Stimulated activated CD4-positive, alpha-beta T cell treated with anti-CD3 and anti-CD28 coated beads, Interleukin-4, amount 100 ng/mL, for 48 hours (primary cell): ENCODE measurements at regions not wholly inside any gene's neighbourhood (a gene's known extent, or its start where the extent isn't known, plus 50 kb on each side); places are given as distances from the start of the nearest gene placed in this dataset.
"Not testable (repeated sequence)": the region's sequence is repeated elsewhere in the genome, so short reads cannot be mapped to it uniquely, and the experiment has no call there.

Experiments
- DNase-seq, 2 donors: peaks; one replicate each; pipeline ENCODE4 v3.0.0-alpha.2; 2020; ENCODE audit warnings: low read depth in 2 of 2

DNA sequence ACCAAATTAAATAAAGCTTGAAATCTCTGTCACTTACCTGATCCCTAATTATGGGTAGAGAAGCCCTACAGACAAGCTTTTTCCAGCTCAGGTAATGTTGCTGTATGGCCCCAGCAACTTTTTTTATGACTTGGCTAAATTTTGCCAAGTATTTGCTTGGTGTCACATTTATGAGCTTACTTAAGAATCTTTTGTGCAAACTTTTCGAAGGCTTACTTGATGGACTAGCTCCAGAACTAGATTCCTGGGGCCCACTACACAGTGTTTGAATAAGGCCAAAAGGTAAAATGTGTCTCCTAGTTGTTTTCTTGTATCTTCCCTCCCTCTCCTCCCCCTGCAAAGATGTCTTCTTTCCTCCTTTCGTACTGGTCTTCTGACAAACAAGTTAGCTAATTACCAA lies 257.9 kb downstream of the OSR1 start:
- DNase-seq: no peak

GRCh38 chr2:19099181-19099580 lies 259.2 kb downstream of the OSR1 start:
- DNase-seq: no peak

- no peak for DNase-seq
These were observed 259.8 kb downstream of the OSR1 start for GRCh38 chr2:19098467-19099160.

- DNase-seq: not testable (repeated sequence)
These were observed 268.9 kb downstream of the OSR1 start for GRCh38 chr2:19089476-19089875.

- no peak for DNase-seq
These were observed 272.2 kb downstream of the OSR1 start for GRCh38 chr2:19086231-19086651.

DNA sequence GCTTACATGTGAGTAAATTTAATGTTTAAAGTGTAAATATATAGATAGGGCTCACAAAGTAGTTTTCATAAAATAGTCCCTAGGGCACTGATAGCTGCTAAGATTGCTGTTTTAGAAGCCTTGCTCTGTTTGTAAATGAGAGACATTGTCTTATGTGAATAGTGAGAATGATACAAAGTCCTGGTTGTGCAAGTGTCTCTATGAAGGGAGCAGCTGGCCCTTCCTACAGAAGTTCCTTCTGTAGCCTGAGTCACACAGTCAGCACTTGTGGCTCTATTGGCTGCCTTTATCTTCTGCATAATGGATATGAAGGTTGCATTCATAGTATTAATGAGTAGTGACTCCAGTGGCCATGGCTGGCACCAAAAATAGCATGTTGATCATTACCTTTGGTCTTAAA lies 279.7 kb downstream of the OSR1 start:
- DNase-seq: no peak

- DNase-seq: no peak
These were observed 284.9 kb downstream of the OSR1 start for GRCh38 chr2:19073522-19073921.

GRCh38 chr2:19072161-19072560 lies 286.3 kb downstream of the OSR1 start:
- no peak for DNase-seq

DNA sequence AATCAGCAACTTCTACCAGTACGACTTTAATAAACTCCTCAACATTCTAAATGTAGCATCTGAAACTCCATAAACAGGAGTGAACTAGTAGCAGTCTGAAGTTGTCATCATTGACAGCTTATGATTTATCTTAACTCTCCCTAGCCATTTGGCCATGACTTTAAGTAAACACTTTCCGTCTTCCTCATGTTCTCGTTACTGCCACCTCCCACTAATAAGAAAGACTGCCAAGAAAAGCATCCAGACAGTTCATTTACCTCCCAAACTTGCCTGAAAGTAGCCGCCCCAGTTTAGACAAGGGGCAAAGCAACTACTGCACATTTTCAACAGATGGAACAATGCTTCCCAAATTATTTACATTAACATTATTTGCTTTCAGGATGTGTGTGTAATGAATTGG lies 287.5 kb downstream of the OSR1 start:
- DNase-seq: no peak

GRCh38 chr2:19068206-19068605 lies 290.2 kb downstream of the OSR1 start:
- no peak for DNase-seq

DNA sequence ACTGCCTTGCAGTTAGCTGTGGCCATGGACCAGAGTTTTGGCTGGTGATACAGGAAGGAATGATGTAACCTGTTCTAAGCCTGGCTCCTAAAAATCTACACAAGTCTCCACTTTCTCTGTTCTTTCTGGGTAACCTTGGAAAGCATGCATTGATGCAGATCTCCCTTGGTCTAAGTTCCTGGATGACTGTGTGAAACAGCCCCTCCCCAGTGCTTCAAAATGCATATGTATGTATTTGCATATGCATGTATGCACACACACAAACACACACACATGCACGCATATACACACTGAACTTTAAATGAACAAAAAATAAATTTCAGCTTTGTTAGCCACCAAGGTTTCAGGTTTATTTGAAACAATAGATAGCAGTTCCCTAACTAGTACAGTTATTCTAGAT lies 296.1 kb downstream of the OSR1 start:
- no peak for DNase-seq

DNA sequence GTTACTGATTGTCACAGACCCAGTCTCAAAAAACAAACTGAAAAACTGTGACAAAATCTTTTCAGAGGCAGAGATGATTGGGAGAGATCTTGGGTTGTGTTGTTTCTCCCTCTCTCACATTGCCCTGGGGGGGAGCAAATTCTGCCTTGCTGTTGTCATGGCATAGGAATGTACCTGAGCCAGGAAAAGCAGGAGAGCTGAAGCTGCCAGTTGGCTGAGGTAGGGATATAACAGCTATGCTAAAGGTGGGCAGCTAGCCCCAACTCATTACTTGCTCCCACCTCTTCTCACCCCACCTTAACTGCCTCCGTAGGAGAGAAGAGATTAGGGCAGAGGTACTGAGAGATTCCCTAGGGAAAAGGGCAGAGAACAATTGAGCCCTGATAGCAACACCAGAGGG lies 299.3 kb downstream of the OSR1 start:
- DNase-seq: no peak

- no peak for DNase-seq
These were observed 307.1 kb downstream of the OSR1 start for GRCh38 chr2:19051203-19051831.

- DNase-seq: no peak
These were observed 308.1 kb downstream of the OSR1 start for GRCh38 chr2:19050354-19050753.

GRCh38 chr2:19048593-19049266 lies 309.7 kb downstream of the OSR1 start:
- no peak for DNase-seq

DNA sequence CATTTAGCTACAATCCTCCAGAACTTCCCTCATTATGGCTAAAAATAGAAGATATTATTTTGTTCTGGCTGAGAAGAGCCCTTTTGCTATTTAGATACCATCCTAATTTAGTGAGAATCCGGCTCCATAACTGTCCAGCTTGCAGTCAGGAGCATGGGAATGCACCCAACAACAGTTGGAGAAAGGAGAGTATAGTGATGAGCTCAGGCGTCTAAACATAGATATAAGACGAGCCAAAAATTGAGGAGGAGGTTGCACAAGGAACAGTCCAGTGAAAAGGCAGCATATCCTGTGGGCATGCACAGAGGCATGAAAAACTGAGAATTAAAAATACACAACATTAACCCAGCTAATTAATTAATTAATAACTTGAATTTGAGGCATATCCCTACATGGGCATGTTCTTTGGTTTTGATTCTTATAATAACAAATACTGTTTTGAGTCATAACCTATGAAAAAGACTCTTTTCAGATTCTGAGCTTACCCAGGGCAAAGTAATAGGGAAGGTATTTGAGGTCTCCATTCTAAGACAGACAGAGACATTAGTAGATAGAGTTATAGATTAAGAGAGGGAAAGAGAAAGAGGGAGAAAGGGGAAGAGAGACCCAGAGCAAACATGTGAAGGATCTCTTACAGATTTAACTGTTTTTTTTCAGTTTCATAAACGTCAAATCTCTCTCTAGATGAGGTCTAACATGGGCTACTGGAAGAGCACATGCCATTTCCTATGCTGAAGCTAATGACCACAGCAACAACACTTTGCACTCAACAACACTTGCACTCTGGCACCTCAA lies 311.2 kb downstream of the OSR1 start:
- no peak for DNase-seq

- no peak for DNase-seq
These were observed 313.3 kb downstream of the OSR1 start for GRCh38 chr2:19045151-19045550.

DNA sequence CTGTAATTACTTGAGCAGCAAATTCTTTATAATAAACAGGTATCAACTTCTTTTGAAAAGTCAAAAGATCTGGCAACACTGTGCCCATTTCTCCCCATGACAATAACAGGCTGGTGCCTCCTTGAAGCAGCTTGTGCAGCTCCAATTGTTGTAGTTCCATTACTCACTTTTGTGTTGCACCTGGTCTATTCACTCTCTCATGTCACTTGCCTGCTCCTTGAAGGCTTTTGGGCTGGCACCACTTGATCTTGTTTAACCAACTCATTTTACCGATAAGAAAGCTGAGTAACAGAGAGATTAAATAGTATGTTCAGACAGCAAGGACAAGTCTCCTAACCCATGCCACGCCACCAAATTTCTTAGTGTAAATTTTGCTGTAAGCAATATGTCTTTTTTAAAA lies 314.5 kb downstream of the OSR1 start:
- no peak for DNase-seq

- DNase-seq: no peak
These were observed 316.9 kb downstream of the OSR1 start for GRCh38 chr2:19041434-19042041.

GRCh38 chr2:19038071-19039015 lies 320.1 kb downstream of the OSR1 start:
- no peak for DNase-seq

DNA sequence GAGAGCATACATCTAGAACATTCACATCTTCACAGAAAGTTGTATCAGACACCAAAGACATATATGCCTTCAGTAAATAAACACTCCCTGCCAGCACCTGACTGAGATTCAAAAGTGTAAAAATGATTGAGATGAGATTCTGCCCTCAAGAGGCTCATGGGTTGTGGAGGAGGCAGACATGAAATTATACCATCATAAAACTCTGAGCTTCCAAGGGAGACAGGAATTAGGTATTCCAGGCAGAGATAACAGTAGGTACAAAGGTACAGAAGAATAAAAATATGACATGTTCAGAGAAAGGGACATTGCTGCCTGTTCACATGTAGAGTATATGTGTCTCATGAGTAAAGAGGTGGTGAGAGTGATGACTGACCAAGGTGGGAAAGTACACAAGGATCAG lies 322.3 kb downstream of the OSR1 start:
- no peak for DNase-seq
